SK-N-SH (cell line): ENCODE measurements at regions not wholly inside any gene's neighbourhood (a gene's known extent, or its start where the extent isn't known, plus 50 kb on each side); places are given as distances from the start of the nearest gene placed in this dataset.

Source experiments
- CTCF ChIA-PET: fragments of 300-600, 350-600 bp; formaldehyde crosslinking; extraction: SDS; loops from one replicate; lab custom pipeline; 2021; lab: Yijun Ruan, JAX
- POLR2A ChIA-PET: fragments of 350-600 bp; sonication (Branson Sonifier 250); formaldehyde crosslinking; extraction: SDS; loops from one replicate; lab custom pipeline; 2020; ENCODE audit warnings: antibody characterized with exemption, inconsistent platforms; lab: Yijun Ruan, JAX
- DNase-seq: peaks from one replicate; pipeline ENCODE4 v3.0.0; 2012
- H2AFZ ChIP-seq: fragments of 200-600 bp; sonication (generic); 2 replicates; pipeline ENCODE4 v1.8.1; 2016; ENCODE audit warnings: antibody characterized with exemption, mild to moderate bottlenecking, low read depth
- H3F3A ChIP-seq: fragments of 200-600 bp; sonication (generic); replicated peaks from 2 replicates; pipeline ENCODE3; 2016; ENCODE audit warnings: antibody characterized with exemption, mild to moderate bottlenecking; ENCODE audit not compliant: insufficient read depth
- H3K27ac ChIP-seq, 2 experiments: fragments of 200-500 bp in 1 of 2; fragments of 200-600 bp in 1 of 2; sonication (Bioruptor generic) in 1 of 2; sonication (generic), shearing (Covaris generic) in 1 of 2; 2 replicates each; pipeline versions ENCODE4 v1.5.1 to v1.6.1; 2014 to 2016; ENCODE audit warnings: low read depth in 2 of 2, inconsistent platforms in 1 of 2, low read length in 1 of 2, mild to moderate bottlenecking in 1 of 2, mixed read lengths in 1 of 2
- H3K27me3 ChIP-seq: fragments of 200-600 bp; sonication (generic), shearing (Covaris generic); 2 replicates; pipeline ENCODE4 v1.6.1; 2016; ENCODE audit warnings: mixed run types; ENCODE audit not compliant: insufficient read depth
- H3K36me3 ChIP-seq, 2 experiments: fragments of 200-500 bp in 1 of 2; fragments of 200-600 bp in 1 of 2; sonication (Bioruptor generic) in 1 of 2; sonication (generic) in 1 of 2; replicated peaks in 1 of 2; 2 replicates each; pipeline versions ENCODE3 to v1.5.1; 2014 to 2016; ENCODE audit warnings: low read length in 1 of 2, mild to moderate bottlenecking in 1 of 2; ENCODE audit not compliant: insufficient read depth in 2 of 2, control insufficient read depth in 1 of 2
- H3K4me1 ChIP-seq, 2 experiments: fragments of 200-500 bp in 1 of 2; fragments of 200-600 bp in 1 of 2; sonication (Bioruptor generic) in 1 of 2; sonication (generic), shearing (Covaris generic) in 1 of 2; 2 replicates each; pipeline versions ENCODE4 v1.5.1 to v1.6.1; 2014 to 2016; ENCODE audit warnings: low read depth in 1 of 2, low read length in 1 of 2, mixed run types in 1 of 2; ENCODE audit not compliant: insufficient read depth in 2 of 2, control insufficient read depth in 1 of 2
- H3K4me2 ChIP-seq: fragments of 200-600 bp; sonication (generic), shearing (Covaris generic); 2 replicates; pipeline ENCODE4 v1.6.1; 2017; ENCODE audit warnings: mixed run types
- H3K4me3 ChIP-seq, 2 experiments: fragments of 200-500 bp in 1 of 2; fragments of 200-600 bp in 1 of 2; sonication (Bioruptor generic) in 1 of 2; sonication (generic), shearing (Covaris generic) in 1 of 2; 2 replicates each; pipeline versions ENCODE4 v1.5.1 to v1.8.1; 2014 to 2016; ENCODE audit warnings: low read depth in 2 of 2, inconsistent platforms in 1 of 2, low read length in 1 of 2, mild to moderate bottlenecking in 1 of 2, mixed read lengths in 1 of 2, moderate library complexity in 1 of 2
- H3K79me2 ChIP-seq: fragments of 200-600 bp; sonication (generic); 2 replicates; pipeline ENCODE4 v1.8.1; 2017; ENCODE audit warnings: mild to moderate bottlenecking; ENCODE audit not compliant: insufficient read depth
- H3K9ac ChIP-seq: fragments of 200-600 bp; sonication (generic); 2 replicates; pipeline ENCODE4 v1.6.1; 2017; ENCODE audit warnings: mixed run types
- H3K9me2 ChIP-seq: fragments of 200-600 bp; sonication (generic); 2 replicates; pipeline ENCODE4 v1.6.1; 2017; ENCODE audit warnings: mixed run types
- H3K9me3 ChIP-seq: fragments of 200-600 bp; sonication (generic); 2 replicates; pipeline ENCODE4 v1.6.1; 2017; ENCODE audit warnings: mixed run types, mild to moderate bottlenecking, moderate library complexity
- H4K20me1 ChIP-seq: fragments of 200-600 bp; sonication (generic); 2 replicates; pipeline ENCODE4 v1.6.1; 2017; ENCODE audit warnings: mild to moderate bottlenecking, mixed run types; ENCODE audit not compliant: insufficient read depth
- CTCF ChIP-seq: fragments of 200-600 bp; sonication (generic); IDR thresholded peaks from 2 replicates; pipeline ENCODE4 v1.6.1; 2017; ENCODE audit warnings: antibody characterized with exemption, mild to moderate bottlenecking, moderate library complexity
- EP300 ChIP-seq, 2 experiments: IDR thresholded peaks; 2 replicates each; pipeline versions ENCODE4 v1.4.0 to v1.6.1; 2012; ENCODE audit warnings: borderline replicate concordance in 1 of 2, low read depth in 1 of 2, low read length in 1 of 2
- FOXM1 ChIP-seq: IDR thresholded peaks from 2 replicates; pipeline ENCODE4 v1.4.0; 2012; ENCODE audit warnings: low read depth, mild to moderate bottlenecking
- GABPA ChIP-seq: IDR thresholded peaks from 2 replicates; pipeline ENCODE4 v1.4.0; 2012; ENCODE audit warnings: low read depth, mild to moderate bottlenecking
- IRF3 ChIP-seq: fragments of 150-350 bp; IDR thresholded peaks from 2 replicates; pipeline ENCODE4 v1.6.1; 2016; ENCODE audit warnings: mild to moderate bottlenecking, low read depth, low read length
- MEF2A ChIP-seq: IDR thresholded peaks from 2 replicates; pipeline ENCODE4 v1.4.0; 2012; ENCODE audit warnings: low read depth, borderline replicate concordance
- NFIC ChIP-seq: IDR thresholded peaks from 2 replicates; pipeline ENCODE4 v1.4.0; 2012; ENCODE audit warnings: borderline replicate concordance
- NRF1 ChIP-seq: IDR thresholded peaks from 2 replicates; pipeline ENCODE4 v1.6.1; 2012; ENCODE audit warnings: low read depth, mild to moderate bottlenecking, low read length
- PBX3 ChIP-seq: IDR thresholded peaks from 2 replicates; pipeline ENCODE4; 2012
- POLR2AphosphoS5 ChIP-seq: IDR thresholded peaks from 2 replicates; pipeline ENCODE4 v1.6.1; 2012; ENCODE audit warnings: low read depth, low read length
- RXRA ChIP-seq: IDR thresholded peaks from 2 replicates; pipeline ENCODE4 v1.4.0; 2012; ENCODE audit warnings: low read depth, mild to moderate bottlenecking, borderline replicate concordance
- USF1 ChIP-seq: IDR thresholded peaks from 2 replicates; pipeline ENCODE4 v1.4.0; 2012; ENCODE audit warnings: low read depth, borderline replicate concordance
- YY1 ChIP-seq: IDR thresholded peaks from 2 replicates; pipeline ENCODE4 v1.4.0; 2012; ENCODE audit warnings: low read depth, mild to moderate bottlenecking
- WGBS: methylation state at CpG from one replicate; pipeline ENCODE4 v1.1.6; 2017; ENCODE audit warnings: low lambda C conversion rate; 5-methylcytosine and 5-hydroxymethylcytosine counted together

GRCh38 chr15:47119349-47119748, 598.0 kb upstream of the SEMA6D start:
- POLR2A ChIA-PET = no interaction called here
- no peak for DNase-seq

GRCh38 chr15:47124430-47125102, 592.7 kb upstream of the SEMA6D start:
- 43% methylated on average over 3 of the region's 3 CpGs for WGBS
- CTCF ChIA-PET = interaction anchor here (0.6 kb wide), 1 partner anchor 58 kb away, joined by 3 read pairs; no protein-coding TSS in a partner anchor
- POLR2A ChIA-PET = no interaction called here

More at GRCh38 chr15:47119349-47119748, 598.0 kb upstream of the SEMA6D start:
- no peaks in the 10 kb centered on the region for H3K9me3 ChIP-seq
- no peaks in the 10 kb centered on the region for H3K9me2 ChIP-seq
- H3K36me3 ChIP-seq = no peaks in the 10 kb centered on the region
- H3K9ac ChIP-seq = no peak overlapping the region
- H2AFZ ChIP-seq = no peak overlapping the region
- TF ChIP-seq RXRA = no peak
- TF ChIP-seq EP300 (IDR thresholded peaks at IDR 0.05; ENCODE audit: borderline replicate concordance in 1 of 2, low read depth in 1 of 2, low read length in 1 of 2) = no peak
- no peak for TF ChIP-seq PBX3
- TF ChIP-seq NRF1 = no peak
- TF ChIP-seq MEF2A = no peak
- no peak for TF ChIP-seq POLR2AphosphoS5
- TF ChIP-seq FOXM1 = no peak
- no peak for TF ChIP-seq CTCF
- TF ChIP-seq USF1 = no peak
- no peak overlapping the region for H3K27ac ChIP-seq
- no peaks in the 10 kb centered on the region for H3K4me1 ChIP-seq
- H4K20me1 ChIP-seq = no peaks in the 10 kb centered on the region
- no peak overlapping the region for H3K4me3 ChIP-seq
- no peak overlapping the region for H3K4me2 ChIP-seq
- CTCF ChIA-PET = no interaction called here
- H3K79me2 ChIP-seq = no peaks in the 10 kb centered on the region
- no peaks in the 10 kb centered on the region for H3F3A ChIP-seq
- no peaks in the 10 kb centered on the region for H3K27me3 ChIP-seq

More at GRCh38 chr15:47124430-47125102, 592.7 kb upstream of the SEMA6D start:
- Histone ChIP-seq H3K27me3 (no peaks in the 10 kb centered on the region), H3K36me3 (no peaks in the 10 kb centered on the region), H3K4me3 (no peak overlapping the region), H3K4me2 (no peak overlapping the region), H3K9ac (no peak overlapping the region), H3K9me3 (no peaks in the 10 kb centered on the region), H3K27ac (no peak overlapping the region), H3F3A (no peaks in the 10 kb centered on the region), H2AFZ (no peak overlapping the region)
- DNase-seq = no peak
- no peak for TF ChIP-seq NFIC
- no peak for TF ChIP-seq FOXM1
- no peak for TF ChIP-seq IRF3
- TF ChIP-seq MEF2A = no peak
- TF ChIP-seq GABPA = no peak
- no peak for TF ChIP-seq YY1
- TF ChIP-seq, all 33 proteins: peak for 0
- Histone ChIP-seq H3K9me2 (no peaks in the 10 kb centered on the region), H4K20me1 (no peaks in the 10 kb centered on the region), H3K4me1 (no peaks in the 10 kb centered on the region), H3K79me2 (no peaks in the 10 kb centered on the region)
